GM12874 (cell line): ENCODE measurements at regions not wholly inside any gene's neighbourhood (a gene's known extent, or its start where the extent isn't known, plus 50 kb on each side); places are given as distances from the start of the nearest gene placed in this dataset.

Experiments used
- CTCF ChIP-seq: IDR thresholded peaks from 2 replicates; pipeline ENCODE4 v1.5.1; 2011; ENCODE audit warnings: low read depth, mild to moderate bottlenecking, control low read depth, low read length, moderate library complexity; ENCODE audit not compliant: insufficient read depth

- no peak for TF ChIP-seq CTCF
These were observed 810.2 kb upstream of the ALCAM start for GRCh38 chr3:104556372-104557078.

- TF ChIP-seq CTCF = no peak
These were observed 805.4 kb upstream of the ALCAM start for GRCh38 chr3:104561324-104561723.

GRCh38 chr3:104564045-104564643 lies 802.6 kb upstream of the ALCAM start:
- peak; percentile 21; the same call in 1 of the 2 replicates for TF ChIP-seq CTCF

GRCh38 chr3:104566054-104566453 lies 800.7 kb upstream of the ALCAM start:
- no peak for TF ChIP-seq CTCF

DNA sequence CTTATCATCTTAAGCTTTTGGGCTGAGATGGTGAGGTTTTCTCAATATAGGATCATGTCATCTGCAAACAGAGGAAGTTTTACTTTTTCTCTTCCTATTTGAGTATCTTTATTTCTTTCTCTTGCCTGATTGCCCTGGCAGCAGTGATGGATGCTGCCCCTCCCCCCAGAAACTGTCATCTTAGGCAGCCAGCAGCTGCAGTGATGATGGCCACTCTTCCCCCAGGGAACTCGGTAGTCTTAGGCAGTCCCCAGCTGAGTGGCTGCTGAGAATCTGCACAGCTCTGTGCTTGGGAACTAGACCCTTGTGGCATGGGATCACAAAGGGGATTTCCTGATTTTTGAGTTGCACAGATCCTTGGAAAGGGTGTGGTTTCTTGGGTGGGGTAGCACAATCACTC lies 791.1 kb upstream of the ALCAM start:
- TF ChIP-seq CTCF = no peak

DNA sequence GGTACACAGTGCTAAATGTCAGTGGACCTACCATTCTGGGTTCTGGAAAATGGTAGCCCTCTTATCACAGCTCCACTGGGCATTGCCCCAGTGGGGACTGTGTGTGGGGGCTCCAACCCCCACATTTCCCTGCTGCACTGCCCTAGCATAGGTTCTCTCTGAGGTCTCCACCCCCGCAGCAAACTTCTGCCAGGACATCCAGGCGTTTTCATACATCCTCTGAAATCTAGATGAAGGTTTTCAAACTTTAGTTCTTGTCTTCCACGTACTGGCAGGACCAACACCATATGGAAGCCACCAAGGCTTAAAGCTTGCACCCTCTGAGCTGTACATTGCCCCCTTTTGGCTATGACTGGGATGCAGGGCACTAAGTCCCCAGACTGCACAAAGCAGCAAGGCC lies 788.2 kb upstream of the ALCAM start:
- TF ChIP-seq CTCF = no peak

- no peak for TF ChIP-seq CTCF
These were observed 784.6 kb upstream of the ALCAM start for GRCh38 chr3:104582092-104582491.
